ENCODE measurements at regions not wholly inside any gene's neighbourhood (a gene's known extent, or its start where the extent isn't known, plus 50 kb on each side); places are given as distances from the start of the nearest gene placed in this dataset.

- Histone ChIP-seq H3K4me2 (peak overlapping the region; percentile 81), H3K9ac (no peak overlapping the region), H3K27me3 (peaks cover 13% of the 10 kb centered on the region; the same call in 1 of the 2 replicates), H3K4me1 (peaks cover 79% of the 10 kb centered on the region), H3K27ac (no peak overlapping the region), H3K36me3 (no peaks in the 10 kb centered on the region), H3K4me3 (no peak overlapping the region; the same call in 1 of the 2 replicates), H3K9me3 (no peaks in the 10 kb centered on the region), H4K20me1 (no peaks in the 10 kb centered on the region)
- TF ChIP-seq Cebpa-rat (IDR thresholded peaks at IDR 0.05): no peak
Measured at GRCh38 chr10:132134241-132135052, 52.3 kb upstream of the DPYSL4 start.

DNA sequence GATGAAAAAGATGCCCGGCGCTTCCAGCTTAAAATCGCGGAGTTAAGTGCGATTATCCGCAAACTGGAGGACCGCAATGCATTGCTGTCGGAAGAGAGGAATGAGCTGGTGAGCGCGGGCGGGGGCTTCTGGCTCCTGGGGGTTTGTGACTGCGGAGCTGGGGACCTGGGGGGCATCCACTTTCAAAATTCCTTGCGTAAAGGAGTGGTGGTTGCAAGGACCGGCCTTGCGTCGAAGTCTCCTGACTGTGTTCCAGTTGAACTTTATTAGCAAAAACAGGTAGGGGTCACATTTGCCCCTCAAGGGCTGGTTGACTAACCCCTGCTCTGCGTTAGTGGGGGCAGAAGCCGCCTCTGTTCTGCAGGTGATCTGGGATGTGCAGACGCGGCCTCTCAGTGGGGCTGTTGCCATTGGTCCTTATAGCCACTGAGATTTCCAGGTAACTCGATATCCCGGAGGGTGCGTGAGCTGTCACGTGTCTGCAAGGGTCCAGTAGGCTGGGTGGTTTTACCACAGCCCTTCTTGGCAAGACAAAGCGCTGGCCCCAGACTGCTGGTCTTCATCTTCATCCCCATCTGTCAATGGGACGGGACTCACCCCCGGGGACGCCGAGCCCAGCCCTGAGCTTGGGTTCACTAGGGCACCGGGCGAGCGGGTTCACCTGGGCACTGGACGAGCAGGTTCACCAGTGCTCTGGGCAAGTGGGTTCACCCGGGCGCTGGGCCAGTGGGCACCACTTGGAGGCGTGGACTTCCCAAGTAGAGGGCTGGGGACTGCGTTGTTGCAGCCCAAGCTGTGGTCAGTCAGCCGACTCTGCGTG lies 51.5 kb upstream of the DPYSL4 start:
- Histone ChIP-seq H3K4me3 (no peak overlapping the region), H3K36me3 (no peaks in the 10 kb centered on the region), H3K4me1 (peaks cover 83% of the 10 kb centered on the region), H3K9ac (no peak overlapping the region), H3K4me2 (peak overlapping the region; percentile 83; the same call in 1 of the 2 replicates), H3K27me3 (peaks cover 13% of the 10 kb centered on the region; the same call in 1 of the 2 replicates), H3K27ac (no peak overlapping the region), H4K20me1 (no peaks in the 10 kb centered on the region), H3K9me3 (no peaks in the 10 kb centered on the region)
- TF ChIP-seq Cebpa-rat (IDR thresholded peaks at IDR 0.05): no peak

GRCh38 chr10:132136097-132136521 lies 50.6 kb upstream of the DPYSL4 start:
- Histone ChIP-seq H3K27ac (no peak overlapping the region), H4K20me1 (no peaks in the 10 kb centered on the region), H3K9ac (no peak overlapping the region), H3K4me1 (peaks cover 83% of the 10 kb centered on the region), H3K9me3 (no peaks in the 10 kb centered on the region), H3K4me3 (0 out of 2 replicates have a peak overlapping the region, but pooled peaks have one; percentile 14), H3K4me2 (peak overlapping the region; percentile 83), H3K27me3 (peaks cover 13% of the 10 kb centered on the region; the same call in 1 of the 2 replicates), H3K36me3 (no peaks in the 10 kb centered on the region)
- no peak for TF ChIP-seq Cebpa-rat (IDR thresholded peaks at IDR 0.05)

- Histone ChIP-seq H3K27me3 (peaks cover 13% of the 10 kb centered on the region; the same call in 1 of the 2 replicates), H3K4me1 (peaks cover 80% of the 10 kb centered on the region), H3K36me3 (no peaks in the 10 kb centered on the region), H3K4me3 (0 out of 2 replicates have a peak overlapping the region, but pooled peaks have one; percentile 14), H4K20me1 (no peaks in the 10 kb centered on the region), H3K9me3 (no peaks in the 10 kb centered on the region), H3K9ac (peak overlapping the region; percentile 10; the same call in 1 of the 2 replicates), H3K4me2 (peak overlapping the region; percentile 83), H3K27ac (no peak overlapping the region)
- no peak for TF ChIP-seq Cebpa-rat (IDR thresholded peaks at IDR 0.05)
Measured at GRCh38 chr10:132136689-132137088, 50.1 kb upstream of the DPYSL4 start.
